PC-9 (cell line): ENCODE measurements at regions not wholly inside any gene's neighbourhood (a gene's known extent, or its start where the extent isn't known, plus 50 kb on each side); places are given as distances from the start of the nearest gene placed in this dataset.

Experiments used
- BruUV-seq: library from RNA; stranded (reverse); fragments of 400-500 nt; replicated peaks from 2 replicates; lab custom pipeline; 2021; lab: Mats Ljungman, UMichigan
- CTCF ChIA-PET: fragments of 300-600 bp; sonication (Branson Sonifier 250); formaldehyde crosslinking; loops from one replicate; lab custom pipeline; 2022; ENCODE audit warnings: antibody characterized with exemption; lab: Charles Lee
- POLR2A ChIA-PET: fragments of 300-600 bp; sonication (Branson Sonifier 250); formaldehyde crosslinking; loops from one replicate; lab custom pipeline; 2022; ENCODE audit warnings: antibody characterized with exemption; ENCODE audit not compliant: unreplicated experiment; lab: Charles Lee
- DNase-seq, 2 experiments: peaks; one replicate each; pipeline versions ENCODE4 v3.0.0 to v3.0.0-alpha.2; 2015 to 2022; ENCODE audit warnings: mixed read lengths in 1 of 2
- H2AFZ ChIP-seq: fragments of 200-600 bp; sonication (generic); 2 replicates; pipeline ENCODE4 v1.8.1; 2017; ENCODE audit warnings: antibody characterized with exemption
- H3F3A ChIP-seq: fragments of 200-600 bp; sonication (generic); 2 replicates; pipeline ENCODE4 v1.8.1; 2017; ENCODE audit warnings: antibody characterized with exemption, mild to moderate bottlenecking, low read depth; ENCODE audit not compliant: insufficient read depth
- H3K27ac ChIP-seq: fragments of 200-600 bp; sonication (generic); 2 replicates; pipeline ENCODE4 v1.6.1; 2016; ENCODE audit warnings: mixed run types
- H3K27me3 ChIP-seq: fragments of 200-600 bp; sonication (generic); 2 replicates; pipeline ENCODE4 v1.6.1; 2016; ENCODE audit warnings: low read depth, mixed run types; ENCODE audit not compliant: insufficient read depth
- H3K36me3 ChIP-seq: fragments of 200-600 bp; sonication (generic); 2 replicates; pipeline ENCODE4 v1.6.1; 2016; ENCODE audit warnings: low read depth, mixed run types
- H3K4me1 ChIP-seq: fragments of 200-600 bp; sonication (generic); replicated peaks from 2 replicates; pipeline ENCODE4 v1.6.1; 2016; ENCODE audit warnings: mixed run types; ENCODE audit not compliant: insufficient read depth
- H3K4me2 ChIP-seq: fragments of 200-600 bp; sonication (generic); 2 replicates; pipeline ENCODE4 v1.6.1; 2017; ENCODE audit warnings: mixed run types
- H3K4me3 ChIP-seq: fragments of 200-600 bp; sonication (generic); 2 replicates; pipeline ENCODE4 v1.6.1; 2016; ENCODE audit warnings: mixed run types
- H3K79me2 ChIP-seq: fragments of 200-600 bp; sonication (generic); 2 replicates; pipeline ENCODE4 v1.6.1; 2017; ENCODE audit warnings: low read depth, mixed run types
- H3K9me2 ChIP-seq: fragments of 200-600 bp; sonication (generic); 2 replicates; pipeline ENCODE4 v1.8.1; 2017; ENCODE audit warnings: mild to moderate bottlenecking; ENCODE audit not compliant: insufficient read depth
- H3K9me3 ChIP-seq: fragments of 200-600 bp; sonication (generic); 2 replicates; pipeline ENCODE4 v1.8.1; 2016; ENCODE audit warnings: low read depth; ENCODE audit not compliant: insufficient read depth
- H4K20me1 ChIP-seq: fragments of 200-600 bp; sonication (generic); 2 replicates; pipeline ENCODE4 v1.8.1; 2017; ENCODE audit not compliant: insufficient read depth
- EZH2 ChIP-seq: fragments of 200-600 bp; sonication (generic); IDR thresholded peaks from 2 replicates; pipeline ENCODE4 v1.8.0; 2017; ENCODE audit warnings: antibody characterized with exemption, low read depth
- intact Hi-C: fragments of 100-400 bp; cut with micrococcal nuclease; formaldehyde crosslinking; loops from one replicate; pipeline ENCODE4 v1.10.0; 2022; ENCODE audit not compliant: unreplicated experiment
- TF ChIP-seq, protein P1 (sequence below): fragments of 200-600 bp; sonication (generic); conservative IDR thresholded peaks from 2 replicates; pipeline ENCODE4 v1.6.1; 2017; ENCODE audit warnings: mixed run types, antibody characterized with exemption, mild to moderate bottlenecking, moderate library complexity

DNA sequence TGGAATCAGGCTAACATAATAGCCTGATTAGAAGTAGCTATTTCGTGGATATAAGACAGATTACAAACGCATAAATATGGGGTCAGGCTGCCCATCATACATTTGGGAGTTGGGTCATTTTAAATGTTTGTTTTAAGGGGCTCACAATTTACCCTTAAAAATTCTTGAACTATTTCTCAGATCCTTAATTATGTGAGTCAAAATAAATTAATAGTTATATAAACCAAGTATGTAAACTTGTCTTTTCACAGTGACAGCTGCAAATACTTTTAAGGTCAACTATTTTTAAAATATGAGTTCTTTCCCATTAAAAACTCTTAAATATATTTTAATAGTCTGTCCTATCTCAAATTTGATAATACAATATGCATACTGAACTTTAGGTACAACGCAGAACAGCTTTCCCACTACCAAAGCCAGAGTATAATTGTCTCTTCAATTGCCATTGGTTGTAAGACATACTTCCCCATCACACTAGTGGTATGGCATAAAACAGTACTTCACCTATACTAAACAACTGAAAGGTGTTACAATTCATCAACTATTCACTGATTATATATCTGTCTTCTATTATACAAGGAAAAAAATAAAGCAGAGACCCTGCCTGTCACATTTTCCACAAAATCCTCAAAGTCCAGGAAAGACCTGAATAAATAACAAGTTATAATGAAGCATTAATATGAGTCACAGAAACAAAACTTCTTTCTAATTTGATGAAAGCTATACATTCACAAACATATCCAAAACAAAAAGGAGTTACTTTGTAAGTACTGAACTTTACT, 80.8 kb upstream of the COL21A1 start:
- H3K4me2 ChIP-seq = no peak overlapping the region
- POLR2A ChIA-PET = no interaction called here

DNA sequence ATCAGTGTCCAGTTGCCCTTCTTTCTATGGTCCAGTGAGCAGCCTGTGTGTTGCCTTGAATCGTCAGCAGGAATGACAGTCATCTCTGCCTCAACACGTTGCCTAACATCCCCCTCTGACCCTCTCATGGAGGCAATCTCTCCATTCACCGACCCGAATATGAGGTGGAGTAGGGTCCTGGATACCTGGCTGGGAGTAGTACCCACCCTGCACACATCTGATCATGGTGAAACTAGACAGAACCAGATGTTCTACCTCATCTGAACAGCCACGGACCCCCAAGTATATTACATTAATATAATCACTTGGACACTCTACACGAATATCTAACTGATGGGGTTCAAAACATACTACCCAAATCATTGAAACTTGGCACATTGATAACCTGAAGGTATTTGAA, 77.0 kb upstream of the COL21A1 start:
- TF ChIP-seq EZH2 = no peak
- TF ChIP-seq, protein P1, sequence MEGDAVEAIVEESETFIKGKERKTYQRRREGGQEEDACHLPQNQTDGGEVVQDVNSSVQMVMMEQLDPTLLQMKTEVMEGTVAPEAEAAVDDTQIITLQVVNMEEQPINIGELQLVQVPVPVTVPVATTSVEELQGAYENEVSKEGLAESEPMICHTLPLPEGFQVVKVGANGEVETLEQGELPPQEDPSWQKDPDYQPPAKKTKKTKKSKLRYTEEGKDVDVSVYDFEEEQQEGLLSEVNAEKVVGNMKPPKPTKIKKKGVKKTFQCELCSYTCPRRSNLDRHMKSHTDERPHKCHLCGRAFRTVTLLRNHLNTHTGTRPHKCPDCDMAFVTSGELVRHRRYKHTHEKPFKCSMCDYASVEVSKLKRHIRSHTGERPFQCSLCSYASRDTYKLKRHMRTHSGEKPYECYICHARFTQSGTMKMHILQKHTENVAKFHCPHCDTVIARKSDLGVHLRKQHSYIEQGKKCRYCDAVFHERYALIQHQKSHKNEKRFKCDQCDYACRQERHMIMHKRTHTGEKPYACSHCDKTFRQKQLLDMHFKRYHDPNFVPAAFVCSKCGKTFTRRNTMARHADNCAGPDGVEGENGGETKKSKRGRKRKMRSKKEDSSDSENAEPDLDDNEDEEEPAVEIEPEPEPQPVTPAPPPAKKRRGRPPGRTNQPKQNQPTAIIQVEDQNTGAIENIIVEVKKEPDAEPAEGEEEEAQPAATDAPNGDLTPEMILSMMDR = no peak
- no peak overlapping the region for H3K4me2 ChIP-seq
- ChIA-PET CTCF (no interaction called here), POLR2A (no interaction called here)
- no peaks in the 10 kb centered on the region; the same call in 1 of the 2 replicates for H3K9me2 ChIP-seq
- H3K27me3 ChIP-seq = no peaks in the 10 kb centered on the region
- no peaks in the 10 kb centered on the region for H3K79me2 ChIP-seq
- H3K4me1 ChIP-seq = no peaks in the 10 kb centered on the region
- no peak for DNase-seq
- H4K20me1 ChIP-seq = no peaks in the 10 kb centered on the region
- H2AFZ ChIP-seq = no peak overlapping the region
- no peak overlapping the region for H3K4me3 ChIP-seq
- BruUV-seq = no TSS peak
- no peaks in the 10 kb centered on the region for H3K36me3 ChIP-seq
- no peak overlapping the region for H3K27ac ChIP-seq
- no peaks in the 10 kb centered on the region for H3F3A ChIP-seq
- intact Hi-C loops = no loop called here
- no peaks in the 10 kb centered on the region for H3K9me3 ChIP-seq

More for the DNA sequence above, 80.8 kb upstream of the COL21A1 start:
- Histone ChIP-seq H3F3A (no peaks in the 10 kb centered on the region), H3K36me3 (no peaks in the 10 kb centered on the region), H3K9me2 (no peaks in the 10 kb centered on the region; the same call in 1 of the 2 replicates), H2AFZ (no peak overlapping the region), H3K27me3 (no peaks in the 10 kb centered on the region), H3K79me2 (no peaks in the 10 kb centered on the region), H3K4me3 (no peak overlapping the region), H3K27ac (no peak overlapping the region), H4K20me1 (no peaks in the 10 kb centered on the region), H3K4me1 (no peaks in the 10 kb centered on the region), H3K9me3 (no peaks in the 10 kb centered on the region)
- CTCF ChIA-PET = no interaction called here
- no peak for DNase-seq
- BruUV-seq = no TSS peak
- intact Hi-C loops = no loop called here
- TF ChIP-seq, protein P1 = no peak
- TF ChIP-seq EZH2 = no peak

DNA sequence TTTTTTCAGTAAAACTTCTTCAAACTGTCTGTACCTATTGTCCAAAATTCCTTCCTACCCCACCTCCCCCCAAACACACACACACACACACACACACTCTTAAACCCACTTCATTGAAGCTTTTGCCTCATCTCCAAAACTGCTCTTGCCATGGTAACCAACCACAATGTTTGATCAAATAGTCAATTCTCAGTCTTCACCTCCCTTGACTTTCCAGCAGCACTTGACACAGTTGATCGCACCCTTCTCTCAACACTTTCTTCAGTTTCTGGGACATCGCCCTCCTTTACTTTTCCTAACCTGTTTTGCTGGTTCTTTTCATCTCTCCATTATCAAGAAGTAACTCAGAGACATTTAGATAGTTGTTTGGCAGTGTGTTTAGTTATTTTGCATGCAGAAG, 71.5 kb upstream of the COL21A1 start:
- ChIA-PET POLR2A (no interaction called here), CTCF (no interaction called here)
- TF ChIP-seq EZH2 = no peak
- TF ChIP-seq, protein P1 = no peak
- Histone ChIP-seq H3K36me3 (no peaks in the 10 kb centered on the region), H3K9me3 (no peaks in the 10 kb centered on the region), H3K4me3 (no peak overlapping the region), H3K4me2 (no peak overlapping the region), H3K9me2 (no peaks in the 10 kb centered on the region), H3K27ac (no peak overlapping the region), H3K27me3 (no peaks in the 10 kb centered on the region), H2AFZ (no peak overlapping the region), H3K4me1 (no peaks in the 10 kb centered on the region), H3F3A (no peaks in the 10 kb centered on the region), H4K20me1 (peaks cover 4% of the 10 kb centered on the region; the same call in 1 of the 2 replicates), H3K79me2 (no peaks in the 10 kb centered on the region)
- intact Hi-C loops = no loop called here
- no peak for DNase-seq
- no TSS peak for BruUV-seq
